NCI-H2029 (cell line): ENCODE measurements at regions not wholly inside any gene's neighbourhood (a gene's known extent, or its start where the extent isn't known, plus 50 kb on each side); places are given as distances from the start of the nearest gene placed in this dataset.
"Not testable (repeated sequence)": the region's sequence is repeated elsewhere in the genome, so short reads cannot be mapped to it uniquely, and the experiment has no call there.

Experiments
- DNase-seq: peaks from one replicate; lab custom pipeline; 2025; lab: John Stamatoyannopoulos, UW

GRCh38 chr2:230593765-230594164 is 118.9 kb upstream of the CAB39 start:
- DNase-seq: no peak

GRCh38 chr2:230594286-230594840 is 118.3 kb upstream of the CAB39 start:
- no peak for DNase-seq

GRCh38 chr2:230599853-230600252 is 112.8 kb upstream of the CAB39 start:
- DNase-seq: no peak

GRCh38 chr2:230600285-230600684 is 112.4 kb upstream of the CAB39 start:
- DNase-seq: no peak

GRCh38 chr2:230600881-230601280 is 111.8 kb upstream of the CAB39 start:
- no peak for DNase-seq

- no peak for DNase-seq
Measured at GRCh38 chr2:230601510-230601909, 111.1 kb upstream of the CAB39 start.

GRCh38 chr2:230602562-230603230 is 109.9 kb upstream of the CAB39 start:
- peak; percentile 17 for DNase-seq

- DNase-seq: not testable (repeated sequence)
Measured at GRCh38 chr2:230603317-230603716, 109.3 kb upstream of the CAB39 start.

GRCh38 chr2:230604158-230604557 is 108.5 kb upstream of the CAB39 start:
- not testable (repeated sequence) for DNase-seq

GRCh38 chr2:230614040-230614439 is 98.6 kb upstream of the CAB39 start:
- no peak for DNase-seq

- DNase-seq: no peak
Measured at GRCh38 chr2:230614913-230615332, 97.7 kb upstream of the CAB39 start.

GRCh38 chr2:230617256-230617706 is 95.4 kb upstream of the CAB39 start:
- DNase-seq: not testable (repeated sequence)

GRCh38 chr2:230619491-230619890 is 93.2 kb upstream of the CAB39 start:
- DNase-seq: no peak

GRCh38 chr2:230625220-230625619 is 87.4 kb upstream of the CAB39 start:
- not testable (repeated sequence) for DNase-seq

- not testable (repeated sequence) for DNase-seq
Measured at GRCh38 chr2:230627091-230627490, 85.6 kb upstream of the CAB39 start.

GRCh38 chr2:230627806-230628724 is 84.6 kb upstream of the CAB39 start:
- peak; percentile 58 for DNase-seq

- no peak for DNase-seq
Measured at GRCh38 chr2:230631470-230631869, 81.2 kb upstream of the CAB39 start.

GRCh38 chr2:230634146-230634545 is 78.5 kb upstream of the CAB39 start:
- no peak for DNase-seq

GRCh38 chr2:230634721-230635313 is 77.8 kb upstream of the CAB39 start:
- DNase-seq: peak; percentile 88

GRCh38 chr2:230636684-230637271 is 75.9 kb upstream of the CAB39 start:
- DNase-seq: no peak

GRCh38 chr2:230637486-230637885 is 75.2 kb upstream of the CAB39 start:
- not testable (repeated sequence) for DNase-seq

GRCh38 chr2:230640540-230641011 is 72.1 kb upstream of the CAB39 start:
- no peak for DNase-seq
